Psoas muscle (tissue), 7 donors: ENCODE measurements at regions not wholly inside any gene's neighbourhood (a gene's known extent, or its start where the extent isn't known, plus 50 kb on each side); places are given as distances from the start of the nearest gene placed in this dataset.
"Not testable (repeated sequence)": the region's sequence is repeated elsewhere in the genome, so short reads cannot be mapped to it uniquely, and the experiment has no call there.

Experiments
- ATAC-seq, 4 donors: fragments of 200-7000 bp; cut with Tn5 transposase; one replicate each; pipeline ENCODE4 v1.9.1; 2020; ENCODE audit warnings: moderate library complexity in 3 of 4, mild to moderate bottlenecking in 2 of 4
- DNase-seq, 2 donors: peaks; one replicate each; pipeline ENCODE4 v3.0.0-alpha.2; 2020
- H3K27ac ChIP-seq: fragments of 200-600 bp; one replicate; pipeline ENCODE4 v1.8.0; 2022
- H3K27me3 ChIP-seq, 3 donors: fragments of 200-600 bp in 1 of 3; one replicate each; pipeline versions ENCODE4 v1.6.1 to v1.8.0; 2013 to 2022; ENCODE audit warnings: low read length in 2 of 3, mild to moderate bottlenecking in 2 of 3, moderate library complexity in 1 of 3; ENCODE audit not compliant: insufficient read depth in 3 of 3
- H3K36me3 ChIP-seq, 2 donors: fragments of 200-600 bp in 1 of 2; one replicate each; pipeline versions ENCODE4 v1.6.1 to v1.8.0; 2013 to 2022; ENCODE audit warnings: low read depth in 1 of 2, mild to moderate bottlenecking in 1 of 2, moderate library complexity in 1 of 2; ENCODE audit not compliant: insufficient read depth in 1 of 2
- H3K4me1 ChIP-seq: fragments of 200-600 bp; one replicate; pipeline ENCODE4 v1.8.0; 2022
- H3K4me3 ChIP-seq: fragments of 200-600 bp; one replicate; pipeline ENCODE4 v1.8.0; 2022; ENCODE audit warnings: mild to moderate bottlenecking
- H3K9me3 ChIP-seq: fragments of 200-600 bp; one replicate; pipeline ENCODE4 v1.8.0; 2022
- CTCF ChIP-seq: fragments of 200-600 bp; IDR thresholded peaks from one replicate; pipeline ENCODE4 v1.8.0; 2022; ENCODE audit warnings: antibody characterized with exemption
- WGBS, 3 donors: extraction: QIAGEN DNeasy Blood & Tissue Kit; methylation state at CpG; one replicate each; pipeline versions ENCODE4 v1.1.6 to v1.1.7; 2013; 5-methylcytosine and 5-hydroxymethylcytosine counted together
- intact Hi-C, 2 donors: fragments of 100-400 bp; cut with DNase I; formaldehyde crosslinking; loops; one replicate each; pipeline versions ENCODE4 v1.11.0 to v1.14.2; 2022
- donor health status: healthy with polysubstance abuse.
- donor health status: DM: no; HTN: no; CAD: no; lungs with moderate emphysema.
- donor health status: Bipolar disorder and iron deficiency.
- donor health status: healthy.
- donor health status: DM: yes; HTN: yes; CAD: no.
- donor health status: DM: no; HTN: no; CAD: no.
- donor health status: DM: yes; HTN: yes; CAD: no.

GRCh38 chr1:195185736-195186135, 1422.5 kb downstream of the KCNT2 start:
- H3K4me3 ChIP-seq = no peak overlapping the region
- no peak for TF ChIP-seq CTCF
- H3K4me1 ChIP-seq = no peaks in the 10 kb centered on the region
- no peak overlapping the region for H3K27ac ChIP-seq
- DNase-seq = no peak
- intact Hi-C loops = no loop called here
- WGBS, 3 donors = 60 to 65% (median 62%) methylated on average over 2 of the region's 2 CpGs
- no peak for ATAC-seq
- no peaks in the 10 kb centered on the region for H3K36me3 ChIP-seq
- H3K27me3 ChIP-seq = no peaks in the 10 kb centered on the region
- no peaks in the 10 kb centered on the region for H3K9me3 ChIP-seq

- no peak for ATAC-seq
- no peak for TF ChIP-seq CTCF
- Histone ChIP-seq H3K9me3 (no peaks in the 10 kb centered on the region), H3K4me1 (no peaks in the 10 kb centered on the region), H3K4me3 (no peak overlapping the region), H3K27me3 (no peaks in the 10 kb centered on the region), H3K36me3 (no peaks in the 10 kb centered on the region), H3K27ac (no peak overlapping the region)
- WGBS, 3 donors = 82 to 86% (median 85%) methylated on average over 4 of the region's 4 CpGs
- DNase-seq = no peak
- intact Hi-C loops = no loop called here
Measured at GRCh38 chr1:195185321-195185720, 1422.9 kb downstream of the KCNT2 start.

GRCh38 chr1:195173753-195174152, 1434.5 kb downstream of the KCNT2 start:
- Histone ChIP-seq H3K4me1 (no peaks in the 10 kb centered on the region), H3K27me3 (no peaks in the 10 kb centered on the region), H3K36me3 (no peaks in the 10 kb centered on the region), H3K27ac (no peak overlapping the region), H3K9me3 (no peaks in the 10 kb centered on the region), H3K4me3 (no peak overlapping the region)
- TF ChIP-seq CTCF = no peak
- ATAC-seq (no peak), DNase-seq (no peak)
- intact Hi-C loops = no loop called here

- H3K27ac ChIP-seq, intact Hi-C loops, H3K4me1 ChIP-seq, H3K27me3 ChIP-seq, H3K36me3 ChIP-seq, H3K4me3 ChIP-seq, DNase-seq, ATAC-seq, H3K9me3 ChIP-seq: not testable (repeated sequence)
- WGBS, 3 donors = 60 to 78% (median 64%) methylated on average over 1 of the region's 1 CpG
Measured at GRCh38 chr1:195159795-195160194, 1448.4 kb downstream of the KCNT2 start.

GRCh38 chr1:195158091-195158490, 1450.1 kb downstream of the KCNT2 start:
- no peaks in the 10 kb centered on the region for H3K27me3 ChIP-seq
- H3K36me3 ChIP-seq = no peaks in the 10 kb centered on the region
- no peak for TF ChIP-seq CTCF
- WGBS, 3 donors = 73 to 86% (median 80%) methylated on average over 4 of the region's 4 CpGs
- intact Hi-C loops = no loop called here
- no peaks in the 10 kb centered on the region for H3K9me3 ChIP-seq
- H3K4me1 ChIP-seq = no peaks in the 10 kb centered on the region
- DNase-seq (no peak), ATAC-seq (no peak)
- H3K4me3 ChIP-seq = no peak overlapping the region
- H3K27ac ChIP-seq = no peak overlapping the region
